GM12878 (cell line): ENCODE measurements at regions not wholly inside any gene's neighbourhood (a gene's known extent, or its start where the extent isn't known, plus 50 kb on each side); places are given as distances from the start of the nearest gene placed in this dataset.

Source experiments
- ATAC-seq: fragments of 200-7000 bp; cut with Tn5 transposase; 3 replicates; pipeline ENCODE4 v1.9.1; 2020; ENCODE audit warnings: mild to moderate bottlenecking, moderate library complexity
- BruUV-seq: library from RNA; stranded (reverse); fragments of 400-500 nt; replicated peaks from 2 replicates; lab custom pipeline; 2021; lab: Mats Ljungman, UMichigan
- CTCF ChIA-PET: fragments of 300-600 bp; sonication (Branson Sonifier 250); formaldehyde crosslinking; extraction: SDS; loops from one replicate; lab custom pipeline; 2021; ENCODE audit warnings: inconsistent platforms; lab: Yijun Ruan, JAX
- POLR2A ChIA-PET: fragments of 350-600 bp; formaldehyde crosslinking; extraction: SDS; loops from one replicate; lab custom pipeline; 2021; ENCODE audit warnings: inconsistent platforms; lab: Charles Lee
- RAD21 ChIA-PET: fragments of 300-600 bp; sonication (Branson Sonifier 250); formaldehyde crosslinking; loops from one replicate; lab custom pipeline; 2023; ENCODE audit warnings: antibody characterized with exemption; ENCODE audit not compliant: unreplicated experiment; lab: Charles Lee
- SMC1A ChIA-PET: fragments of 300-600 bp; sonication (Branson Sonifier 250); formaldehyde crosslinking; loops from one replicate; lab custom pipeline; 2023; ENCODE audit not compliant: unreplicated experiment, uncharacterized antibody; lab: Charles Lee
- DNase-seq: peaks from one replicate; pipeline ENCODE4 v3.0.0-alpha.2; 2011; ENCODE audit warnings: low read depth, low spot score
- FAIRE-seq: peaks from 3 replicates; lab custom pipeline; 2011; peaks lifted over from hg19 to GRCh38; lab: Jason Lieb, UNC
- H2AFZ ChIP-seq: 2 replicates; pipeline ENCODE4 v1.6.0; 2011; ENCODE audit warnings: low read depth, low read length, control low read depth; ENCODE audit not compliant: control insufficient read depth
- H3K27ac ChIP-seq: 2 replicates; pipeline ENCODE4 v1.5.1; 2011; ENCODE audit warnings: control low read depth; ENCODE audit not compliant: control insufficient read depth, insufficient read depth
- H3K27me3 ChIP-seq, 2 experiments: replicated peaks in 1 of 2; 2 replicates each; pipeline versions ENCODE4 v1.6.0 to v1.6.1; 2011; ENCODE audit warnings: low read length in 1 of 2; ENCODE audit not compliant: control insufficient read depth in 2 of 2, insufficient read depth in 2 of 2
- H3K36me3 ChIP-seq, 2 experiments: 2 replicates each; pipeline ENCODE4 v1.5.1; 2011; ENCODE audit warnings: low read length in 1 of 2; ENCODE audit not compliant: control insufficient read depth in 2 of 2, insufficient read depth in 2 of 2
- H3K4me1 ChIP-seq: 2 replicates; pipeline ENCODE4 v1.6.1; 2011; ENCODE audit warnings: mild to moderate bottlenecking, low read length, moderate library complexity, mixed read lengths; ENCODE audit not compliant: control insufficient read depth, insufficient read depth
- H3K4me2 ChIP-seq: 2 replicates; pipeline ENCODE4 v1.6.0; 2011; ENCODE audit warnings: control low read depth; ENCODE audit not compliant: control insufficient read depth, insufficient read depth
- H3K4me3 ChIP-seq: fragments of 200-600 bp; sonication (generic); 2 replicates; pipeline ENCODE4 v1.5.1; 2016
- H3K79me2 ChIP-seq: 2 replicates; pipeline ENCODE4 v1.6.0; 2011; ENCODE audit warnings: low read length; ENCODE audit not compliant: control insufficient read depth, insufficient read depth
- H3K9ac ChIP-seq: 2 replicates; pipeline ENCODE4 v1.8.0; 2011; ENCODE audit warnings: low read length, control low read depth, mixed read lengths; ENCODE audit not compliant: control insufficient read depth, insufficient read depth
- H3K9me3 ChIP-seq: replicated peaks from 3 replicates; pipeline ENCODE4 v1.5.1; 2011; ENCODE audit warnings: mild to moderate bottlenecking, low read length; ENCODE audit not compliant: control insufficient read depth, insufficient read depth
- H4K20me1 ChIP-seq: 2 replicates; pipeline ENCODE4 v1.6.0; 2011; ENCODE audit not compliant: control insufficient read depth, insufficient read depth
- HCFC1 ChIP-seq: fragments of 150-350 bp; IDR thresholded peaks from 2 replicates; pipeline ENCODE4 v1.6.1; 2014; ENCODE audit warnings: low read length
- NR2C2 ChIP-seq: IDR thresholded peaks from 2 replicates; pipeline ENCODE4 v1.6.1; 2011; ENCODE audit warnings: borderline replicate concordance, low read depth; ENCODE audit not compliant: control insufficient read depth, insufficient read length
- RUNX3 ChIP-seq: IDR thresholded peaks from 2 replicates; pipeline ENCODE4 v1.6.1; 2012; ENCODE audit warnings: low read length, inconsistent platforms
- ZBTB40 ChIP-seq: fragments of 450-650 bp; IDR thresholded peaks from 2 replicates; pipeline ENCODE4 v1.6.1; 2016; ENCODE audit warnings: mild to moderate bottlenecking, moderate library complexity, borderline replicate concordance
- ZNF687 ChIP-seq: fragments of 450-650 bp; IDR thresholded peaks from 2 replicates; pipeline ENCODE4 v1.6.1; 2017; ENCODE audit warnings: mild to moderate bottlenecking, moderate library complexity
- WGBS: methylation state at CpG from one replicate; pipeline ENCODE4 v1.1.6; 2016; ENCODE audit warnings: low lambda C conversion rate; ENCODE audit not compliant: insufficient replicate concordance, insufficient coverage; ENCODE audit errors: missing lambda C conversion rate; 5-methylcytosine and 5-hydroxymethylcytosine counted together
- in situ Hi-C: fragments of 300-500 bp; cut with MboI; formaldehyde crosslinking; loops from 9 replicates; pipeline ENCODE4 v1.14.3; 2018; ENCODE audit warnings: mixed read lengths
- intact Hi-C: fragments of 100-400 bp; cut with micrococcal nuclease; formaldehyde crosslinking; loops from one replicate; pipeline ENCODE4 v1.14.2; 2022; ENCODE audit not compliant: unreplicated experiment

GRCh38 chr6:147724454-147724853, 216.0 kb downstream of the SAMD5 start:
- WGBS: 42% methylated on average over 2 of the region's 2 CpGs
- H3K79me2 ChIP-seq: no peaks in the 10 kb centered on the region
- DNase-seq (no peak), FAIRE-seq (no peak), ATAC-seq (no peak)
- no peaks in the 10 kb centered on the region for H3K9me3 ChIP-seq
- H3K4me3 ChIP-seq: no peak overlapping the region
- no peaks in the 10 kb centered on the region for H4K20me1 ChIP-seq
- no peak overlapping the region for H3K9ac ChIP-seq
- no peak for TF ChIP-seq HCFC1
- TF ChIP-seq ZBTB40: no peak
- TF ChIP-seq NR2C2: no peak
- no peak for TF ChIP-seq ZNF687
- no peak for TF ChIP-seq RUNX3
- intact Hi-C loops: no loop called here
- H3K4me1 ChIP-seq: no peaks in the 10 kb centered on the region
- ChIA-PET POLR2A (no interaction called here), SMC1A (no interaction called here), RAD21 (no interaction called here), CTCF (no interaction called here)
- no peaks in the 10 kb centered on the region; a peak in 1 of 4 replicates for H3K27me3 ChIP-seq
- H3K27ac ChIP-seq: no peak overlapping the region
- in situ Hi-C loops: no loop called here
- no peaks in the 10 kb centered on the region for H3K36me3 ChIP-seq
- H3K4me2 ChIP-seq: no peak overlapping the region
- BruUV-seq: no TSS peak
- no peak overlapping the region for H2AFZ ChIP-seq
